ENCODE measurements at regions not wholly inside any gene's neighbourhood (a gene's known extent, or its start where the extent isn't known, plus 50 kb on each side); places are given as distances from the start of the nearest gene placed in this dataset.

DNA sequence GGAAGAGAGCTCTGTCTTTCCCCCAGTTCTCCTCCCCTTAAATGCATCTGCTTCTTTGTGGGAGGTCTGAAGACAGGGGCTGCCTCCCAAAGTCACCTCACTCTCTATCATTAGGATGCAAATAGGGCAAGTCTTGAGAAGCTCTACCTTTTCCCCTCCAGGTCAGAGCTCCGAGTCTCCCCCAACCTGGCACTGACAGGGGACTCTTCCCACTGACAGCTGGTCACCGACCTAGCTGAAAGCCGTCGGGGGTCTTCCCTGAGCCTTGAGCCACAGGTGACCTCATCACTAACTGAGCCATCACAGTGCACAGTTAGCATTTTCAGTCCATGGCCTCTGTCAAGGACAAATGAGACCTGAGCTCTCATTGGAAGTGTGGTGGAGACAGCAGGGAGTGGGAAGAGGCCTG, 386.7 kb downstream of the HACE1 start:
- TF ChIP-seq POLR2AphosphoS5 (IDR thresholded peaks at IDR 0.05), result no peak
- TF ChIP-seq POLR2A (IDR thresholded peaks at IDR 0.05; ENCODE audit: low read depth), result no peak

Data from esophagus muscularis mucosa (tissue), 2 donors.